Activated T-helper 1 cell treated with Interleukin-2 at 50 U/mL for 16 hours (primary cell): ENCODE measurements at regions not wholly inside any gene's neighbourhood (a gene's known extent, or its start where the extent isn't known, plus 50 kb on each side); places are given as distances from the start of the nearest gene placed in this dataset.
"Not testable (repeated sequence)": the region's sequence is repeated elsewhere in the genome, so short reads cannot be mapped to it uniquely, and the experiment has no call there.

ENCODE experiments used
- DNase-seq: peaks from one replicate; pipeline ENCODE4 v3.0.0-alpha.2; 2020; ENCODE audit warnings: low read depth

- no peak for DNase-seq
Observed at GRCh38 chr14:97802430-97803373, 1005.5 kb downstream of the VRK1 start.

GRCh38 chr14:97804056-97804455, 1006.9 kb downstream of the VRK1 start:
- DNase-seq = no peak

DNA sequence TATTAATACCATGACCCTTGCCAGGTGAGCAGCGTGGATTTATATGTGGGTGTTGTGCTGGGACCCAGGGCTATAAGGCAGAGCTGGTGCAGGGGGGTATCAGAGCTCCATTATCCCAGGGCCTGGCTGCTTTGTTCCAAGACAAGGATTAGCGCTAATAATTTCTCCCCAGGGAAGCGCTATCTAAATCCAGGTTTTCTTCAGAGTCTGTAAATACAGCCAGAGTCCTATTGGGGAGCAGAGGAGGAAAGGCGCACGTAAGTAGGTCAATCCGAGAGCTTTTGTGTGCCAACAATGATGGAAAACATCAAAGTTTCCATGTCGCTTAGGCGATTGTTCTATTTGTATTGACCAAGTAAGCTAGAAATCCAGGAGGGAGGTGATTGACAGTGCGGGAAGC, 1009.7 kb downstream of the VRK1 start:
- DNase-seq = no peak

DNA sequence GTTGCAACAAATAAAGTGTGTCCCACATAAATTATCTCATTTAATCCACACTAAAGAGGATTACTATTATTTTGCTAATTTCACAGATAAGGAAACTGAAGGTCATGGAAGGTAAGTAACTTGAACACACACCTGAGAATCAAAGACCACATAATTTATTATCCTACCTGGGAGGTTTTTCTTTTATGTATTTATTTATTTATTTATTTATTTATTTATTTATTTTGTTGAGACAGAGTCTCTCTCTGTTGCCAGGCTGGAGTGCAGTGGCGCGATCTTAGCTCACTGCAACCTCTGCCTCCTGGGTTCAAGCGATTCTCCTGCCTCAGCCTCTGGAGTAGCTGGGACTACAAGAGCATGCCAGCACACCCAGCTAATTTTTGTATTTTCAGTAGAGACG, 1011.4 kb downstream of the VRK1 start:
- not testable (repeated sequence) for DNase-seq

- DNase-seq = no peak
Observed at GRCh38 chr14:97813556-97813955, 1016.4 kb downstream of the VRK1 start.

DNA sequence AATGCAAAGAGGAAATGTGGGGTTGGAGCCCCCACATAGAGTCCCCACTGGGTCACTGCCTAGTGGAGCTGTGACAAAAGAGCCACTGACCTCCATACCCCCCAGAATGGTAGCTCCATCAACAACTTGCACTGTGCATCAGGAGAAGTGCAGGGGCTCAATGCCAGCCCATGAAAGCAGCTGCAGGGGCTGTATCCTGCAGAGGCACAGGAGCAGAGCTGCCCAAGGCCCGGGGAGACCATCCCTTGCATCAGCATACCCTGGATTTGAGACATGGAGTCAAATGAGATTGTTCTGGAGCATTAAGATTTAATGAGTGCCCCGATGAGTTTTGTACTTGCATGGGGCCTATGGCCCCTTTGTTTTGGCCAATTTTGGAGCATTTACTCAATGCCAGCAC, 1023.6 kb downstream of the VRK1 start:
- no peak for DNase-seq

- DNase-seq = no peak
Observed at GRCh38 chr14:97824218-97824617, 1027.0 kb downstream of the VRK1 start.

GRCh38 chr14:97827746-97828145, 1030.6 kb downstream of the VRK1 start:
- DNase-seq = no peak

- no peak for DNase-seq
Observed at GRCh38 chr14:97832776-97833175, 1035.6 kb downstream of the VRK1 start.

- DNase-seq = no peak
Observed at GRCh38 chr14:97838986-97839385, 1041.8 kb downstream of the VRK1 start.

- DNase-seq = no peak
Observed at GRCh38 chr14:97840159-97840558, 1043.0 kb downstream of the VRK1 start.

- DNase-seq = no peak
Observed at GRCh38 chr14:97841762-97842161, 1044.6 kb downstream of the VRK1 start.

DNA sequence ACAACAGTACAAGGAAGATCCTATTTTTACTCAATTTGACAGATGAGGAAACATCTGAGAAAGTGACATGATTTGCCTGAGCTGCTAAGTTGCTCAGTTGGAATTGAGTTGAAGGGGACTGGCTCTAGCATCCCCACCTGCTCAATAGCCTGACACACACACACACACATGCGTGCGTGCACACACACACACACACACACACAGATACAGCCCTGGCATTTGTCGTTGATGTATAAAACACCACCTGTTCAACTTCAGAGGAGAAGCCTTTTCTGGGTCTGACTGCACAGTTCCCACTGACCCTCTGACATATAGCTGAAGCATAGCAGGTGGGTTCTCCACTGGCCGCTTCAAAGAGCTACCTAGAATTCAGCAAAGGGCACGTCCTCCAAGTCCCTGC, 1045.9 kb downstream of the VRK1 start:
- no peak for DNase-seq

DNA sequence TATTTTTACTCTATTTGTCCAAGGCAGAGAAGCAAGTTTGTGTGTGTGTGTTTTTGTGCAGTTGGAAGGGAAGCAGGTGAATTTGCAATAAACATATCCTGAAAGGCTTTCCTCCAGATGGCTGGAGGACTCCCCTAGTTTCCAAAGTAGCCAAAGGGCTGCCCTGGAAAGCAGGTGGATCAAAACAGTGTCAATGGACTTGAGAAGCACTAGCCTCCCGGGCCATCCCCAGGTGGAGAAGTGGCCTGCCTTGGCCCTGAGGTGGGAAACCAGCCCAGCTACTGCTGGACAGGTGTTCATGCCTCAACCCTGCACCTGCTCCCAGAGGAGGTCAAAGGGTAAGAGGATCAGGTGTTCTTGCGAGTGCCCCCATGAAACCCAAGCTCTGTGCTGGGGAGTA, 1046.9 kb downstream of the VRK1 start:
- DNase-seq = no peak

DNA sequence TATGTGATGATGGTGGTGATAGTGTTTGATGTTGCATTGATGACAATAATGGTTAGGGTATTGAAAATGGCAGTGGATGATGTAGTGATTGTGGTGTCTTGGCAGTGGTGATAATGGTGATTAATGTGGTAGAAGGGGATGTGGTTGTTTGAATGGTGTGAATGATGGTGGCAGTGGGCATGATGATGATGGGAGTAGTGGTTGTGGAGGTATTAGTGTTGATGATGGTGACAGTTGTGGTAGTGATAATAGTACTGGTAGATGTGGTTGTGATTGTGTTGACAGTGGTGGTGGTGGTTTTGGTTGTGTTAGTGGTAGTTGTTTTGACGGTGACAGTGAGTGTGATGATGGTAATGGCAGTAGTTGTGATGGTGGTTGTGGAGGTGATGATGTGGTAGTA, 1049.0 kb downstream of the VRK1 start:
- no peak for DNase-seq

GRCh38 chr14:97848317-97848980, 1051.3 kb downstream of the VRK1 start:
- no peak for DNase-seq

GRCh38 chr14:97850466-97850865, 1053.3 kb downstream of the VRK1 start:
- DNase-seq = no peak

DNA sequence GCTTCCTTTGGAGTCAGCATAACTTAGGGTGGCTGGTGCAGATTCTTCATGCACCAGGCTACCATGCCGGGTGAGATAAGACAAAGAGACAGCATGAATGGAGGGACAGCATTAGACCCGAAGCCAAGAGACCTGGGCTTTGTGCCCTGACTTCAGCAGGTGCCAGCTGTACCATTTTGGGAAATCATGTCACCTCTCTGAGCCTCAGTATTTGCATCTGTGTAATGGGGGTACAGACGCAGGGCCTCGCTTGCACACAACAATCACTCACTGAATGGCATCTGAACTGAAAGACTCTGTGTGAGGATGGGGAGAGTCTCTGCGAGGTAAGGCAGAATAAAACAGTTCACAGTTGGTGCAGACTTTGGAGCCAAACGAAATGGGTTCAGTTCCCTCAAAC, 1053.7 kb downstream of the VRK1 start:
- DNase-seq = no peak

DNA sequence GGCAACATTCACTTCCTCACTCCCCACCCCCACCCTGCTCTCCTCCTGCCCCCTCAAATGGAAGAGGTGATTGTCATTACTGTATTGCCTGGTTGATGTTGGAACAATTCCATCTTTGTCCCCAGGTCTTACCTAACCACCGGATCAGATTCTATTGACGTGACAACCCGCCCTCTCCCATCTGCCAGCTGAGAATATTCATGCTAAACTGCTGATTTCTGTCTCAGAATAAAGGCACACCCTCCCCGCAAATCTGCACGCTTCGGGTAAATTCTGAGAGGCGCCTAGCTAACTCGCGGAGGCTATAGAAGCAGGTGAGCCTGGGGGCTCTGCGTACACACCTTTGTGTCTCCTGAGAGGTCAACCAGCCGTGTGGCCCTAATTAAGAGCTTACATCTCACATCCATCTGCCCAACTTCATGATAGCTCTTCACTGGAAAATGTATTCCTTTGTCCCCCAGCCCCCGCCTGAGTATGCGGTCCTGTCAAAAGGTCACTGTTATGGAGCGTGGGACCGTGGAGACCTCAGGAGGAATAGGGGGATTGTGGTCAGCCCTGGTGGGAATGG, 1054.3 kb downstream of the VRK1 start:
- no peak for DNase-seq

DNA sequence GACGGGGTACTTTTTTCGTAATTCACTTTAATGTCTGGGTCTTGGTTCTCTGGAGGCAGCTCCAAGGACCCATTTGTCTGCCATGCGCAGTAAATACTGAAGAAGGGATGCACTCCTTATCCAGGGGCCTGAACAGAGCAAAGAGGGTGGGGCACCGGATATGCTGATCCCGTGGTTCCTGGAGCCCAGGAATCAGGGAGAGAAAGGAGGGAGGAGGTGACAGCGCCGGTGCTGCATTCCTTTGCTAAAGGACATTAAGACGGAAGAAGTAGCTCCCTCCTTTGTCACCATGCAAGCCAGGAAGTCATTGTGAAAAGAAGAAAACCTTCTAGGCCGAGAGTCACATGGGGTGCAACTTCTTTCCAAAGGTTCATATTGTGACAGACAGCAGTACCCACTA, 1057.7 kb downstream of the VRK1 start:
- no peak for DNase-seq

GRCh38 chr14:97866195-97866594, 1069.0 kb downstream of the VRK1 start:
- no peak for DNase-seq

GRCh38 chr14:97866664-97867063, 1069.5 kb downstream of the VRK1 start:
- no peak for DNase-seq

DNA sequence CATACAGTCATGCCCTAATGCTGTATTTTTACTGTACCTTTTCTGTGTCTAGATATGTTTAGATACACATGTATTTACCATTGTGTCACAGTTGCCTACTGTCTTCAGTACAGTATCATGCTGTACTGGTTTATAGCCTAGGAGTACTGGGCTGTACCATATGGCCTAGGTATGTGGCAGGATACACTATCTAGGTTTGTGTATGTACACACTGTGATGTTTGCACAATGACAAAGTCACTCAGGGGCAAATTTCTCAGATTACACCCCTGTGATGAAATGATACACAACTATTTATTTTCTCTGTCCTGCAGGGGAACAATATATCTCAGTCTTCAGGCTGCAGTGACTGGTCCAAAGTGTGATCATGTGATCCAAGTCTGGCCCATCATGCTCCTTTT, 1076.1 kb downstream of the VRK1 start:
- DNase-seq = no peak
